Dermis microvascular lymphatic vessel endothelial cell (primary cell): ENCODE measurements at regions not wholly inside any gene's neighbourhood (a gene's known extent, or its start where the extent isn't known, plus 50 kb on each side); places are given as distances from the start of the nearest gene placed in this dataset.
"Not testable (repeated sequence)": the region's sequence is repeated elsewhere in the genome, so short reads cannot be mapped to it uniquely, and the experiment has no call there.

Experiments
- DNase-seq, 2 donors: peaks; one replicate each; pipeline versions ENCODE4 v3.0.0 to v3.0.0-alpha.2; 2010; ENCODE audit warnings: low read depth in 2 of 2

GRCh38 chr10:64303566-64303965, 782.4 kb downstream of the REEP3 start:
- DNase-seq: no peak

DNA sequence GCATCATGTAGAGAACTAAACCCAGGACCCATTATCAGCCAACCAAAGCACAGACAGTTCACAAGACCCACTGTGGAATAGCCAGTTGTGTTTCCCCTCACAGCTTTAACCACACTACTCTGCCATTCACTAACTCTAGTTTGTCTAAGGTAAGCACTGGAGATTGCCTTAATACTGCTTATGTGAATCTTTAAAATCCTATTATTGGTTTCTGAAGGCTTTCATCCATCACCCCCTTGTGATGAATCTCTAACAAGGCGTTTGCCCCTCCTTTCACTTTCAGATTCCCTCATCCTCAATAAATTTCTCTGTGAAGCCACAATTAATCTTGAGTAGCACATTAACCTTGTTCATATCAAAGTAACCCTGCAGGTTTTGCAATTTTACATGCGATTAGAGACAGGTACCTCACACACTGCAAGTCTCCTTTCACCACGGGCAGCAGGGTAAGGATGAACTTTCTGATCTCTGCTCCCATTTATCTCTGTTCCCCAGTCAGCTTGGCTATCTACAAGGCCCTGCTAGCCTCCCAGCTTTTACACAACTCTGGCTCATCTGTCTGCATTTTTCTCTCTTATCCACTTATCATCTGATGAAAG, 785.6 kb downstream of the REEP3 start:
- no peak for DNase-seq

- DNase-seq: no peak
Measured at GRCh38 chr10:64312876-64313275, 791.7 kb downstream of the REEP3 start.

DNA sequence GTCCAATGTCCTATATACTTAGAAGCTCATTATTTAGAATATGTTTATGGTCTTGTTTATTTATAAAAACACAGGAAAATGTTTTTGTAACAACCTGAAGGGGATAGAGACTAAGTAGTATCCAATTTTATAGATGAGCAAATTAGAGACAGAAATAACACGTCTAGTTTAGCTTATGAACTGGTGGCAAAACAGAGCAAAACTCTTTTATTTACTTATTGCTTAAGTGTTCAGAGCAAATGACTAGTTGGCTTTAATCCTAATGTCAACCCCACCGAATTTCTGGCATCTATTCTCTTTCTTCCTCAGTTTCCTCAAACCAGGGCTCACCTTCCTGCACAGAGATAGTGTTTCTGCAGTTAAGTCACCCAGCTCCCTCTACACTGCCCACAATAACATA, 792.8 kb downstream of the REEP3 start:
- no peak for DNase-seq

DNA sequence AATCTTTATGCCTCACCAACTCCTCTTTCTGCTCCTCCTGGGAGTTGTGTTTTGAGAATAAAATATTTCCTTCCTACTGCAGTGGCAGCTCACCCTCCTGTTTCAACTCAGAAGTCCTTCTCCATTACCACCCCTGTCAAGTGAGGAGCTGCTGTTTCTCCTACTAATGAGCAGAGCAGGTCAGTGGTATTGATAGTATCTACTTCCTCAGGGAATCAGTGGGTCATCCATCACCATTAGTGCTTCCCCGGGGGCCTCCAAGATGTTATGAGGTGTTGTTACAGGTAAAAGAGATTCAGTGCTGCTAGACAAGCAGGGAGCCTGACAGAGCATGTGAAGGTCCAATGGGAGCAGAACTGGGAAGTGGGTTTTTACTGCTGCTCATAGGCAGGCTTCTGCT, 795.2 kb downstream of the REEP3 start:
- DNase-seq: no peak

GRCh38 chr10:64316833-64317232, 795.6 kb downstream of the REEP3 start:
- DNase-seq: no peak

- no peak for DNase-seq
Measured at GRCh38 chr10:64320448-64320847, 799.2 kb downstream of the REEP3 start.

DNA sequence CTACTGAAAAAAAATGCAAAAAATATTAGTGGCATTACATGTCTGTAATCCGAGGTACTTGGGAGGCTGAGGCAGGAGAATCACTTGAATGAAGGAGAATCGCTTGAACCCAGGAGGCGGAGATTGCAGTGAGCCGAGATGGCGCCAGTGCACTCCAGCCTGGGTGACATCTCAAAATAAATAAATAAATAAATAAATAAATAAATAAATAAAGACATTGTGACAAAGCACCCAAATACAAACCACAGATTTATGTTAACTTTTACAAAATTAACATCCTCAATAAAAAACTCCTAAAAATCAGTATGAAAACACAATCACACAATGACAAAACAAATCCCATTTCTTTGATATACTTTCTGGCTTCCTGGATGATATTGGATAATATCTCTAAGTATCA, 808.3 kb downstream of the REEP3 start:
- no peak for DNase-seq

- DNase-seq: no peak
Measured at GRCh38 chr10:64332551-64332950, 811.4 kb downstream of the REEP3 start.

DNA sequence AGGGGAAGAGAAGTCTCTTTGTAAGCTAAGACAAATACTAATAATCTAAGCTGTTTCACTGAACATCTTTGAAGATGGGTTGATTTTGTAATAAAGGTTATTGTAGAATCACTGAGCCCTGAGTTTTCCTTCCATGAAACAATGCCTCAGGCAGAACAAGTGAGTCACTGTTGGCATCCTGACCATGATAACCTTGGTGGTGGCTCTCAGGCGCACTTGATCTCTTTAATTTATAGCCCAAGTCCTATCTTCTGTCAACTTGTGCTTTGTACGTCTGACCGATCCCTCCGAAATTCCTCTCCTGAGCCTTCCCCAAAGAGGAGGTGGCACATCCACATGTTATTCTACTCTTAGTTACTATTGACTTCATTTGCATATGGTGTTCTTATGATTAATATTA, 812.9 kb downstream of the REEP3 start:
- DNase-seq: no peak

DNA sequence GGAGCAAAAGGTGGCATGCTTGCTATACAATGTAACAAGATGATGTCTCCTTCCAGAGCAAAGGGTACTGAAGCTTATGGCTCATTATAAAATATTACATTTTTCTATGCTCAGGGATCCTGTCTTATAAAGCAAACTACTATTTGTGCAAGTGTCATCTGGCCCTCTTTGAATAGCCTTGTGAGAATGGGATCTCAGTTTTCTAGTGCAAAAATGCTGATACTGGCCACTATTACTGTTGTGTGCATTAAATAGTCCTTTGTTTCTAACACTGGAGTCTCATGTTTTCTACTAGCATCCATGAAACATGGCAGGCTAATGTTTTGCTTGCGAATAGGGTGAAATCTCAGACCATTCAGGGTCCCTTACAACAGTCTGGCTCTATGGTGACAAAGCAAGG, 823.0 kb downstream of the REEP3 start:
- DNase-seq: no peak

GRCh38 chr10:64345856-64346255, 824.7 kb downstream of the REEP3 start:
- no peak for DNase-seq

DNA sequence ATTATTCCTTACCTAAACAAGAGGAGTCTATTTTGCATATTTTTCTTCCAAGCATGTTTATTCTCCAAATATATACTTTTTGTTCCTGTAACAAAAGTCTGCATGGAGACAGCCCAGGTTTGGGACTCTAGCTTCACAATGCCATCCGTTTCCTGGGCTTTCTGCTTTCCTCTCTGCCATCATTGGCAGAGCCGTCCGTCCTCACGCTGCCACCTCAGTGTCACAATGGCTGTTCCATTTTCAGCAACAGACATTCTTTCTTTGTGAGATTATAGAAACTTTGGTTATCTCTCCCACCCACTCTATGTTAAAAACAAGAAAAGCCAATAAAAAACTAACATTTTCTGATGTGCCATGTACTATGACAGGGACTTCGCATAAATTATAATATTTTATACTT, 825.2 kb downstream of the REEP3 start:
- DNase-seq: no peak

DNA sequence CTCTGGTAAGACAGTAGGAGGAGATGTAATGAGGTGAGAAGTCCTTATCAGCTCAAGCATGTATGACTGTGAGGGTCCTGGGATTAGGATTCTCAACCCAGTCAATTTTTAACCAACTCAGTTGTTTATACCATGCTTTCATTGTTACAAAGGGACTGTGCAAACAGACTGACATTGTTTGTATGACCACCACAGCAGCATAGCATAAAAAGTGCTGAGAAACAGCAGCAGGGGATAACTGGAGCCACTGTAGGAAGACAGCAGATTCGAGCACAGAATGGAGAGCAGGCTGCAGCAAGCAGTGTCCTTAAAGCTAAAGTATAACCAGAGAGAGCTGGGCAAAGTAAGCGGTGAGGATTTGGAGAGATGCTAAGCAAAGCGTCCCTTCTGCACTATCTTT, 829.5 kb downstream of the REEP3 start:
- DNase-seq: no peak

GRCh38 chr10:64358907-64359306, 837.7 kb downstream of the REEP3 start:
- no peak for DNase-seq

DNA sequence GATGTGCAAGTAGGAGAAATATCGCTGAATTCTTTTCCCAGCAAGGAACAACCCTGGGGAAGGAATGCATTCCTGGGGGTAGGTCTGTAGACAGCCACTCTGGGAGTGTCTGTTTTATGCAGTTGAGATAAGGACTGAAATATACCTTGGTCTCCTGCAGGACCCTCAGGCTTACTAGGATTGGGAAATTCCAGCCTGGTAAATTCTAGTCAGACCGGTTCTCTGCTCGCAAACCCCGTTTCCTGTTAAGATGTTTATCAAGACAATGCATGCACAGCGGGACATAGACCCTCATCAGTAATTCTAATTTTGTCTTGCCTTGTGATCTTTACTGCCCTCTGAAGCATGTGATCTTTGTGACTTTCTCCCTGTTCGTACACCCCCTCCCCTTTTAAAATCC, 839.0 kb downstream of the REEP3 start:
- DNase-seq: not testable (repeated sequence)

DNA sequence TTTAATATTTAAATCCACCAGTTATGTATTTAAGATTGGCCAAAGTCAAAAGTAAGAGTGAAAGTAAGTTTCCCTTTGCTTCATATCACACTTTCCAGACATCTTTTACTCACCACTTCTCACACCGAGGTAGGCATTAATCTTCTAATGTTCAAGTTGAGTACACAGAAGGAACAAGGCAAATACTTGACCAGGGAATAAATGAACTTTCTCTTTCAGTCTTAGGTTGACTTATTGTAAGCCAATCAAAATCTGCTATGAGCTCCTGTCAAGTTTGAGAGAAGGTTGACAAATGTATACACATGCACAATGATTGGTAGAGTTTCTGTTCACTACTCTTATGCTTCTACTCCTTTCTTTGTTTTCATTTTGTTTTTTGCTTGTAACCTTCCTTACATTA, 842.5 kb downstream of the REEP3 start:
- no peak for DNase-seq

DNA sequence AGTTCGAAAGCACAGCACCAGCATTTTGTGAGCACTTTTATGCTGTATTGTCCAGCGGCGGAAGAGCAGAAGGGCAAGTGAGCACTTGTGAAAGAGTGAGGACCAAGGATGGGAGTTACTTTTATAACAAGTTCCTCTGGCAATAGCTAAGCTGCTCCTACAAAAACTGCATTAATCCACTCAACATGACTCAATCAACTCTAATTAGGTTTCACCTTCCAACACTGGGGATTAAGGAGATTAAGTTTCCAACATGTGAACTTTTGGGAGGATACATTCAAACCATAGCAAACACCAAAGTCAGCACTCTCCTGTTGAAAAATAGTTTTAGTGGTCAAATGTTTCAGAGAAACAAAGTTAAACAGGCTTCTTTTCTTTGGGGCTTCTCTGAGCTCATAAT, 844.5 kb downstream of the REEP3 start:
- DNase-seq: no peak

DNA sequence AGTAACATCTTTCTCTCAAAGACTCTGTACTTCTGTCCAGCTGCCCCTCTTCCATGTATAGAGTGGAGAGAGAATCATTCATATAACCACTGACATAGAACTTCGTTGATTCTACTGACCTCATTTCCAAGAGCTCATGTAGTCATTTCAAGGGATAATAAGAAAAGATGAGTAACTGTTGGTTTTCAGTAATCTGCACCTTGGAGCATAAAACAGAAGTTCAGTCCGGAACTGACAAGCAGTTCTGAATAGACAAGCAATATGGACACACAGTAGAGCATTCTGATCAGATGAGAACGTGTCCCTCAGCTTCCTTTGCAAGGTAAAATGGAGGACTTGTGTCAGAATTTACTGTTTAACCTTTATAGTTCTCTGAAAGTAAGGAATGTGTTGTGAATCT, 847.1 kb downstream of the REEP3 start:
- DNase-seq: no peak

GRCh38 chr10:64369885-64370773, 848.9 kb downstream of the REEP3 start:
- DNase-seq: no peak

DNA sequence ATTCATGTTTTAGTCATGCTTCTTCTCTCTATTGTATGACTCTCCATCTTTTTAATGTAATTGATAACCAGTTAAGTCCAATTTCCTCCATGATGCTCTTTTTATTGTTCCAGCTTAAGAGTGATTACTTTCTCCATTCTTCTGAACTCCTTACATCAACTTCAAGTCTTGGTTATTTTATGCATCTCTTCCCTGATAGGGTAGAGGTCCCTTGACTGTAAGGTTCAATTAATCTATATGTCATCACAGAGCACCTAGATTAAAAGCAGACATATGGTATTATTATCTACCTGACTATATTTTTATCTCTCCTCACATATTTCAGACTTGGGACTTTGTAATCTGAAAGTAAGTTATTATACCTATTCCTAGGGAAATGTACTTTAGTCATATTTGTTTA, 853.1 kb downstream of the REEP3 start:
- DNase-seq: no peak

DNA sequence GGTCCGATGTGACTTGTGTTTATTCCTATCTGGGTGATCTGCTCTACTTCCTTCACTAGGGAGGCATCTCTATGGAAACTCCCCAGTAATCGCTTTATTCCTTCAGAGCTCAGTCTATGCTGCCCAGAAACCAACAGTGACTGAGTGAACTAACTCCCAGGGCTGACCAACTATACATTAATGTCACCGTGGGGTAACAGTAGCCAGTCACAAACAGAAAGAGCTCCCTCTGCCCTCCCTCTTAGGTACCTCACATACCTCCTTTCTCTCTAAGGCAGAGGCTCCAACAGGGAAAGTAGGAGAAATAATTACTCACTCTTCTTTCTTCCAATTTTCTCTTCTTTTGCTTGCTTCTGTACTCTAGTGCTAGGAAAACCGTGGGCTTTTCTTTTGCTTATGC, 855.0 kb downstream of the REEP3 start:
- no peak for DNase-seq

- DNase-seq: no peak
Measured at GRCh38 chr10:64379898-64380297, 858.7 kb downstream of the REEP3 start.
